Prostate gland (tissue), 2 donors: ENCODE measurements at regions not wholly inside any gene's neighbourhood (a gene's known extent, or its start where the extent isn't known, plus 50 kb on each side); places are given as distances from the start of the nearest gene placed in this dataset.

Experiments
- POLR2A ChIP-seq: fragments of 450-650 bp; IDR thresholded peaks from one replicate; pipeline ENCODE4 v1.6.1; 2016; ENCODE audit warnings: antibody characterized with exemption, mild to moderate bottlenecking
- POLR2AphosphoS5 ChIP-seq: sonication (generic); formaldehyde crosslinking; IDR thresholded peaks from one replicate; pipeline ENCODE4 v1.6.1; 2017; ENCODE audit warnings: antibody characterized with exemption
- TF ChIP-seq, protein P1 (sequence below), 4 experiments: fragments of 200-600 bp in 2 of 4; fragments of 450-650 bp in 2 of 4; sonication (generic) in 2 of 4; IDR thresholded peaks; 1 replicate in 3 of 4; 2 replicates in 1 of 4; pipeline ENCODE4 v1.5.1; 2016 to 2019; ENCODE audit warnings: antibody characterized with exemption in 4 of 4, mild to moderate bottlenecking in 2 of 4, moderate library complexity in 2 of 4

GRCh38 chr21:38699048-38699447 lies 106.7 kb upstream of the ETS2 start:
- TF ChIP-seq, protein P1, sequence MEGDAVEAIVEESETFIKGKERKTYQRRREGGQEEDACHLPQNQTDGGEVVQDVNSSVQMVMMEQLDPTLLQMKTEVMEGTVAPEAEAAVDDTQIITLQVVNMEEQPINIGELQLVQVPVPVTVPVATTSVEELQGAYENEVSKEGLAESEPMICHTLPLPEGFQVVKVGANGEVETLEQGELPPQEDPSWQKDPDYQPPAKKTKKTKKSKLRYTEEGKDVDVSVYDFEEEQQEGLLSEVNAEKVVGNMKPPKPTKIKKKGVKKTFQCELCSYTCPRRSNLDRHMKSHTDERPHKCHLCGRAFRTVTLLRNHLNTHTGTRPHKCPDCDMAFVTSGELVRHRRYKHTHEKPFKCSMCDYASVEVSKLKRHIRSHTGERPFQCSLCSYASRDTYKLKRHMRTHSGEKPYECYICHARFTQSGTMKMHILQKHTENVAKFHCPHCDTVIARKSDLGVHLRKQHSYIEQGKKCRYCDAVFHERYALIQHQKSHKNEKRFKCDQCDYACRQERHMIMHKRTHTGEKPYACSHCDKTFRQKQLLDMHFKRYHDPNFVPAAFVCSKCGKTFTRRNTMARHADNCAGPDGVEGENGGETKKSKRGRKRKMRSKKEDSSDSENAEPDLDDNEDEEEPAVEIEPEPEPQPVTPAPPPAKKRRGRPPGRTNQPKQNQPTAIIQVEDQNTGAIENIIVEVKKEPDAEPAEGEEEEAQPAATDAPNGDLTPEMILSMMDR (IDR thresholded peaks at IDR 0.05), result no peak
- TF ChIP-seq POLR2AphosphoS5, result no peak
- no peak for TF ChIP-seq POLR2A
